Stimulated activated CD8-positive, alpha-beta memory T cell treated with anti-CD3 and anti-CD28 coated beads, Interleukin-4, amount 100 ng/mL, for 48 hours (primary cell): ENCODE measurements at regions not wholly inside any gene's neighbourhood (a gene's known extent, or its start where the extent isn't known, plus 50 kb on each side); places are given as distances from the start of the nearest gene placed in this dataset.

Experiments
- DNase-seq: peaks from one replicate; pipeline ENCODE4 v3.0.0-alpha.2; 2020

- no peak for DNase-seq
Observed at GRCh38 chr13:107222597-107222996, 654.7 kb upstream of the ARGLU1 start.

- DNase-seq, result no peak
Observed at GRCh38 chr13:107220245-107220644, 652.3 kb upstream of the ARGLU1 start.

DNA sequence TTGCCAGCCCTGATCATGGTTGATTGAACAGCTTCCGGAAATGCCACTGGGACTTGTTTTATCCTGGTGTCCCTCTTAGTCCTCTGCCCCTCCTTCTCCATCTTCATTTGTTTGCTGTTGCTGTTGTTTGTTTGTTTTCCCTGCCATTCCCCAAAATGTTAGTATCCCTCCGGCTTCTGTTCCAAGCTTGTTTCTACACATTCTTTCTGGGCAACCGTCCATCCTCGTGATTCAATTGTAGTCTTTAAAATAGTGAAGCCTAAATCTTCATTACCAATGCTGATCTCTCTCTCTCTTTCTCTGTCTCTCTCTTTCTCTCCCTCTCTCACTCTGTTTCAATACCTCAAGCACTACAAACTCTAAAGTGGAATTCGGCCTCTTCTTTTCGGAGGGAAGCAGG, 649.3 kb upstream of the ARGLU1 start:
- no peak for DNase-seq

GRCh38 chr13:107216046-107216755, 648.3 kb upstream of the ARGLU1 start:
- DNase-seq, result no peak

- DNase-seq, result peak; percentile 74
Observed at GRCh38 chr13:107211073-107211472, 643.1 kb upstream of the ARGLU1 start.

- DNase-seq, result no peak
Observed at GRCh38 chr13:107210723-107211030, 642.7 kb upstream of the ARGLU1 start.

DNA sequence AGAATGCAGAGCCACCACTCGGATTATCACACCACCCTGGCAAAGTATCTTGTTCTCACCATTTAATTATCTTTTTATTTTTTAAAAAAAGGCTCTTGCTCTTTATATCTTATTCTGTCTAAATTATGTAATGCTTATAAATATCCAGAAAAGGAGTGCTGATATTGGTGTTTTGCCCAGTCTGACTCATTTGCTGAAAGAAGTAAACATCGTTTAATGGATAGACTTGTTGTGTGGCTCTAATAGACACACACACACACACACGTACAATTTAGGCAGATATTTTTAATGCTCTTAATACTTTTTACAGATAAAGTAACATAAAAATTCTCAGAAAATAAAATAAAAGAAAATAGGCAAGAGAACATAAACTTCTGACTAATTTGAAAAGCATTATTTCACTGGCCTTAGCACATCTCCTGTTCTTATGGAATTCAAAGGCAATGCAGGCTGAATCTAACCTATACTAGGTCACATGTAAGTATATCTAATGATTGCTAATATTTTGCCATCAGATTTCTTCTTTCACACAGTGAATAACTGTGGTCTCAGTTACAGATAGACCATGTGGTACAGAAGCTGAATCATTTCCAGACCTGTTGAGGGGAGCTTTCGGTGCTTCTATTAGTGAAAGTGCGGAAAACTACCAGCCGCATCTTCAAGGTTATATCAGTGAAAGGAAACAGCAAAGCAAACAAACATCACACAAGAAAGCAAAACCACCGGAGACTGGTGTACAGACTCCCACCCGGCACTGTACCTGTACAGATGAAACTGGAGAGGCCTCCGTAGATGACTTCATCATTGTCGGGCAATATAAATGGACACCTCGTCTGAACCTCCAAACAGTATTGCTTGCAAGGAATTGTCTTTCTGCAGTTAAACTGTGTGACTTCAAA, 642.1 kb upstream of the ARGLU1 start:
- no peak for DNase-seq

DNA sequence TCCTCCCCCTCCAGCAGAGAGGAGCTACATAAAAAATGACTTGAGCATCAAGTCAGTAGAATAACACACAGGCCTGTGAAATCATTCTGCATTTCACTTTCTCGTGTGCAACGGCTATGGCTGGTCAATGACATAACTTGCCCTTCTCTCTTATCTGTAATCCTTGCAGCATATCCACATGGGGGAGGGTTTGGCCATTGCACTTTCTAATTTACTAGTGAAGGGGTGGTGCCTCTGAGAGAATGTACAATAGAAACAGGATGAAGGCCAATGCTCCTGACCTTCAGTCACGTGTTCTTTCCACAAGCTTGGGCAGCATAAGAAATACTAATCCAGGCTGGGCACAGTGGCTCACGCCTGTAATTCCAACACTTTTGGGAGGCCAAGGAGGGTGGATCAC, 641.0 kb upstream of the ARGLU1 start:
- no peak for DNase-seq

DNA sequence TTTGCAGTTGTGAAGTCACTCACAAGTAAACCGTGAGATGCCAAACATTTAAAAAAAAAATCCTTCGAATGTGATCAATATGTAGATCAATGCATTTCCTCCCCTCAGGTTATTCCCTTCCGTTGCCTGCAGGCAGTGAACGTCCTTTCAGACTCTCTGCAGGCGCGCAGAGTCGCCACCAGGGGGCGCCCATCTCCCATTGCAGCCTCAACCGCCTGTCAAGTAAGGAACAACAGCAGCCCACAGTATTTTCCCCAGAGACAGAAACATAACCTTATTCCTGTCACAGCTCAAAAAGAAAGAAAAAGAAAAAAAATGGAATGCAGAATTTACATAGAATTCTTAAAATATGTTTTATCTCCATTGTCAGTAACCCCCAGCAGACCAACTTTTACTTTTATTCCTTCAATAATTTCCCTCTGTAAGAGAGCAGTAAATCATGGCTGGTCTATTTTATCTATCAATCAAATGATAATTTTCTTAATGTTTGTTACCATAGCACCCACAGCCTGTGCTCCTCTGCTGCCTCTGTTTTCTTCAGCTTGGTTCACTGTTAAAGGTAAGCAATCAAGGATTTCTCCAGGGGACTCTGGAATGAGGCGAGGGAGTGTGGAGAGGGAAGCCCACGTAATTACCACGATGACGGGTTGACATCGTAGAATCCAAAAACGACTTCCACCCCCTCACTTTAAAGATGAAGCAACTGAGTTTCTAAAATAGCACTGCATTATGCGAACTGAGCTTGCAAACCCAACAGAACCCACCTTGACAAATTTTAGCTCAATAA, 637.6 kb upstream of the ARGLU1 start:
- peak; percentile 76 for DNase-seq

DNA sequence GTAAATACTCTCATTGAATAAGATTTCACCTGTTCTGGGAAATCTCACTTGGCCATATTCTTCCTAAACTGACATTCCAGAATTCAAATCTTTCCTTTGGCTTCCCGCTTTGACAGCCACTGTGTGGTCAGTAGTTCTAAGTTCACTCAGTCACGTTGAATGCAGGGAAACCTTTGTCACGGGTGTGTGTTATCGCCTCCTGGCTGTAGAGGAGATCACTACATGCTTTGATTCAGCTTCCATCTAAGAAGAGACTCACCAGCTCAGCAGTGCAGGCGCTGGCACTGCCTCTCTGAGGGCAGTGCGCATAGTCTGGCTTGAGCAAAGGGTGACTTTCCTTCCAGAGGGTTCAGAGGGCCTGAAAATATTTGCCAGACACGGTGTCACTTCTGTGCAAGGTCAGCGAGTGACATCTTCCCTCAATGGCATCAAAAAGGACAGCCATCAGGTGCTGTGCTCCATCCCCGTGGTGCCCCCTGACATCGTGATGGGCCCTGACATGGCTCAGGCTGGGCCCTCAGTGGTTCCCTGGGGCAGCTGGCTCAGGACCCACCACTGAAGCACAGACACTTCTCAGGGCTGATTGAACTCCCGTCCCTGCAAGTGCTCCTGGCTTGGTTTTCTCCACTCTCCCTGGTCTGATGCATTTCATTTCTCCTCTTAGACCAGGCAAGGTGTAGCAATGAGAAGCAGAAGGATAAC, 635.4 kb upstream of the ARGLU1 start:
- DNase-seq, result no peak

DNA sequence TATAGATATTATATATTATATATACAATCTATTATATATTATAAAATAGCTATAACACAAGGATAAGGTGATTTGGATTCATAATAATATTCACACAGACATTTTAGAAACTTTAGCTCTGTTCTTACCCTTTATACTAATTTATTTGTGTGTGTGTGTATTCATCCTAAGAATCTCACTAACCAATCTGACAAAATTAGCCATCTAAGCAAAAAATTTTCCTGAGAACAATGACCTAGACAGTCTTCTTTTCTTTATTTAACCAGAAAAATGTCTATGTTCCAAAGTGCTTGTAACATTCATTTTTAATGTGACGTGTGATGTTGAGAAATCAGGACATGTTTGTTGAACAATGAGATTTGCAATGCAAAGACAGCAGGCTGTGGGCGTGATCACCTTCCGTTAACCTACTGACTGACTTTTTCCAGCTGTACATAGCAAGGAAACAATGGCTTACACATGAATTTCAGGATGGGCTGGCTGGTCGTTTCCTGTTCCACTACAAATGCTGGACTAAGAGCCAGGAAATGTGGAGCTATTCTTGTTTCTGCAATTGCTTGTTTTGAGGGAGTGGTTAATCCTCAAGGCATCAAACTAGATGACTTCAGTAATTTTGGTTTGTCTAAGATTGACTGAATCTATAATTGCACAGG, 634.6 kb upstream of the ARGLU1 start:
- no peak for DNase-seq

- DNase-seq, result no peak
Observed at GRCh38 chr13:107200491-107200890, 632.6 kb upstream of the ARGLU1 start.

DNA sequence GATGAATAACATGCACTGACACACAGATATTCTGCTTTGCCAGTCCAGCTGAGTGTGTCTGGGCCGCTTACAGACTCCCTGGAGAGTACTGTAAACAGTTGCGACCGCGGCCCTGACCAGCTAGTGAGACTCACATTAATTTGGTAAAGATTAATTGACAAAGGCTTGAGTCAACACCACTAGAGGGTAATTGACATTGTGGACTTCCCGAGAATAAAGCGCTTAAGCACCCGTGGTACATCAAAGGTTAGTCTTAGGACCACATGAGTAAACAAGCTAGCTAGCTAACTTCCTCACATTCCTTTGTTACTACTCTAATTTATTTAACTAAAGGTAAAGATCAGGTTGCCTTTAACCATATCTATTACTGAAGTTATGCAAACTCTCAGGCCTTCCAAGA, 624.4 kb upstream of the ARGLU1 start:
- DNase-seq, result no peak

- no peak for DNase-seq
Observed at GRCh38 chr13:107190065-107190464, 622.1 kb upstream of the ARGLU1 start.

DNA sequence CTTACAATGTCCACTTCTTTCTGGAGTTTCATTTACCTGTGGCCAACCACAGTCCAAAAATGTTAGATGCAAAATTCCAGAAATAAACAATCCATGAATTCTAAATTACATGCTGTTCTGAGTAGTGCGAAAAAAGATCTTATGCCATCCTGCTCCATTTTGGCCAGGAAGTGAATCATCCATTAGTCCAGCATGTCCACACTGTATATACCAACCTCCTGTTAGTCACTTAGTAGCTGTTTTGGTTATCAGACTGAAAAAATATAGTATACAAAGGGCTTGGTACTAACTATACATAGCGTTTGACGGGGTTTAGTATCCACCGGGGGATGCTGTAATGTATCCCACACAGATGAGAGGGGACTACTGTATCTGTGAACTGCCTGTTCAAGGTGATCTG, 618.0 kb upstream of the ARGLU1 start:
- no peak for DNase-seq

- no peak for DNase-seq
Observed at GRCh38 chr13:107170270-107170931, 602.5 kb upstream of the ARGLU1 start.

GRCh38 chr13:107157271-107157670, 589.3 kb upstream of the ARGLU1 start:
- no peak for DNase-seq

DNA sequence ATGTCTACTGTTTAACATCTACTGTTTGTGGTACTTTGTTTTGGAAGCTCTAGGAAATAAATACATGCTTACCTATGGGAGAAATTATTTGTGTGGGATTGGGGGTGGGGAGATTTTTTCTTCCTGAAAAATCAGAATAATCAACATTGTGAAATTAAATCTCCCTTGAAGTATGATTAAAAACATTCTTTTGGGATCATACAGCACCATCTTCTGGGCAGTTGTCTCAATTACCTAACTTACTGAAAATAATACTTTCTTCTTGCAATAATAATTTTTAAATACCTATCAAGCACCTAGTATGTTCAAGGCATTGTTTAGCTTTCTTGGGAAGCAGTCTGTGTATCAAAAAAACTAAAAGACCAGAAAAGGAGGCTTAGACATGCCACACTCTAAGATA, 576.5 kb upstream of the ARGLU1 start:
- DNase-seq, result no peak

DNA sequence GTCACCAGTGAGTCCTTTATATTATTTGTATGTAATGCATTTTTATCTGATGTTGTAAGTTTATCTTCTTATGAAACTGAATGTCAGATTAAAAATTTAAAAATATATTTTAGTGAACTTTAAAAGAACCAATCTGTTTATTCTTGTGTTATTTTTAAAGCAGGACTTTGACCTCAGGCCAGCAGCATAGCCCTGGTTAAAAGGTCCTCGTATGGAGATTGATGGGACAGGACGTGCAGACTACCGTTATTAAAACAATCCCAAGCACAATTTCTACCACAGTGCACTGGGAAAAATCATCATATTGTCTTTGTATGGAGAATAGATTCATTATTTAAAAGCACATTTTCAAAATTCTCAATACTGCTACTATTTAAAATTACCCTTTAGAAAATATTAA, 573.8 kb upstream of the ARGLU1 start:
- no peak for DNase-seq

DNA sequence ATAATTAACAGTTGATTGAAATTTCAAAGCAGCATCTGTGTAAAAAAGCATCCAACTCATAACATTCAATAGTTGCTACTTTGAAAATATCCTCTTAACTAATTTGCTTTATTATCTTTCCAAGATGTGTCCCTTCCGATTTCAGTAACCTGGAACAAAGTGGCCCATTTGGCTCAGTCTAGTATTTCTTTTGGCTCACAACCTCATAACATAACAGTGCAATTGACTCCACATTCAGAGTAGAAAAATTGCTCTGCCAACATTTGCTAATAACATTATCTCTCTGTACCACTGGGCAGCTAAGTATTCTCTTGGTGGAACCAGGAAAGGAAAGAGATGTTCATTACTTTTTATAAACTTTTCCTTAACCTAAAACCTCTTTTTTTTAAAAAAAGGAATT, 571.1 kb upstream of the ARGLU1 start:
- no peak for DNase-seq

DNA sequence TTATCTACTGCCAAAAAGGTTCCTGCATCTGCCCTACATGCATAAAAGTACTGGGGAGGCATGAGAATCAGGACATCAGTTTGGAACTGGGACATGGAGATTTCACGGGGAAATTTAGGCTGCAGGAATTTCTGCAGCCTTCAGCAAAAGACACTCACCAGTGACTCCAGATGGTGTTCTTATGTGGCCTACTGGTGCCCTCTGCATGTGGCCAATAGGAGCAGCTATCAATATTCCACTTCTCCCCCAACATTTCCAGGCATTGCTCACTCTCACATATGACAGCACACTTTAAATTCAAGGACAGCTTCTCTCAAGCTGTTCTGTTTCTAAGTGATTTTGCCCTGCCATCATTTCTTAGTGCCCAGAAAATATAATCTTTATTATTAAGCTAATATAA, 570.5 kb upstream of the ARGLU1 start:
- DNase-seq, result no peak

DNA sequence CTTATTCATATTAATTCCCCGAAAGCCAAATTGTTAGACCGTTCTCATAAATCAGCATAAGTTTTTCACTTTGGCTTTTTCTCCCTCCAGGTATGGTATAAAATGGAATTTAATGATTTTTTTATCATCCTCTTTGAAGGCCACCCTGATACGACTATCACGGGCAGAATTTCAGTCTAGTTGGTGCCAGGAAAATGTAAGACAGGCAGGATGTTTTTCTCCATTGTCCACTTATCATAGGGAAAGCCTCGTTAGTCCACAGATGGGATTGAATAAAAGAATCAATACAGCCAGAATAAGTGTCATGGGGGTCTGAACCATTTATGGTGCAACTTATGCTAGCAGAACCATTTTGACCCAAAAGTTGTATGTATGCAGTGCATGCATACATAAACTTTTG, 566.0 kb upstream of the ARGLU1 start:
- no peak for DNase-seq
